Fibroblast of villous mesenchyme (primary cell): ENCODE measurements at regions not wholly inside any gene's neighbourhood (a gene's known extent, or its start where the extent isn't known, plus 50 kb on each side); places are given as distances from the start of the nearest gene placed in this dataset.

Experiments
- DNase-seq: peaks from one replicate; pipeline ENCODE4 v3.0.0-alpha.2; 2010; ENCODE audit warnings: low read depth
- H3K4me3 ChIP-seq: 2 replicates; pipeline ENCODE4 v1.5.1; 2011; ENCODE audit warnings: low read depth, mild to moderate bottlenecking, low read length
- CTCF ChIP-seq: IDR thresholded peaks from 2 replicates; pipeline ENCODE4 v1.5.1; 2012; ENCODE audit warnings: low read depth, mild to moderate bottlenecking, low read length; ENCODE audit not compliant: insufficient read depth

- H3K4me3 ChIP-seq, result no peak overlapping the region
- TF ChIP-seq CTCF, result no peak
- no peak for DNase-seq
These were observed 188.0 kb downstream of the DLL1 start for GRCh38 chr6:170102582-170103481.

- no peak overlapping the region for H3K4me3 ChIP-seq
- no peak for DNase-seq
- TF ChIP-seq CTCF, result no peak
These were observed 188.8 kb downstream of the DLL1 start for GRCh38 chr6:170102038-170102437.

- DNase-seq, result no peak
- no peak overlapping the region for H3K4me3 ChIP-seq
- TF ChIP-seq CTCF, result no peak
These were observed 189.4 kb downstream of the DLL1 start for GRCh38 chr6:170101281-170102035.

- no peak overlapping the region for H3K4me3 ChIP-seq
- DNase-seq, result no peak
- no peak for TF ChIP-seq CTCF
These were observed 190.8 kb downstream of the DLL1 start for GRCh38 chr6:170100046-170100445.

GRCh38 chr6:170099387-170099786 lies 191.5 kb downstream of the DLL1 start:
- no peak for DNase-seq
- no peak for TF ChIP-seq CTCF
- no peak overlapping the region for H3K4me3 ChIP-seq

GRCh38 chr6:170098428-170099170 lies 192.3 kb downstream of the DLL1 start:
- no peak for TF ChIP-seq CTCF
- no peak for DNase-seq

More at GRCh38 chr6:170098428-170099170, 192.3 kb downstream of the DLL1 start:
- no peak overlapping the region for H3K4me3 ChIP-seq
